GM13976 (cell line): ENCODE measurements at regions not wholly inside any gene's neighbourhood (a gene's known extent, or its start where the extent isn't known, plus 50 kb on each side); places are given as distances from the start of the nearest gene placed in this dataset.
A peak's percentile ranks its signal among the peaks of the same experiment; 100 is the strongest.

Source experiments
- DNase-seq: peaks from one replicate; pipeline ENCODE4 v3.0.0; 2012; ENCODE audit warnings: low spot score
- in situ Hi-C: fragments of 300-500 bp; cut with MboI; formaldehyde crosslinking; loops from one replicate; pipeline ENCODE4 v1.12.0; 2022; ENCODE audit warnings: low sequenced_read_pairs, mixed read lengths, inconsistent platforms; ENCODE audit not compliant: unreplicated experiment
- TF ChIP-seq, protein P1 (sequence below): IDR thresholded peaks from 2 replicates; pipeline ENCODE4 v1.5.1; 2012; ENCODE audit warnings: borderline replicate concordance, mild to moderate bottlenecking; ENCODE audit not compliant: insufficient read depth; ENCODE audit errors: extremely low read depth, missing control alignments, control extremely low read depth

GRCh38 chr9:82126256-82126655 is 137.7 kb downstream of the SPATA31D1 start:
- in situ Hi-C loops: no loop called here
- TF ChIP-seq, protein P1, sequence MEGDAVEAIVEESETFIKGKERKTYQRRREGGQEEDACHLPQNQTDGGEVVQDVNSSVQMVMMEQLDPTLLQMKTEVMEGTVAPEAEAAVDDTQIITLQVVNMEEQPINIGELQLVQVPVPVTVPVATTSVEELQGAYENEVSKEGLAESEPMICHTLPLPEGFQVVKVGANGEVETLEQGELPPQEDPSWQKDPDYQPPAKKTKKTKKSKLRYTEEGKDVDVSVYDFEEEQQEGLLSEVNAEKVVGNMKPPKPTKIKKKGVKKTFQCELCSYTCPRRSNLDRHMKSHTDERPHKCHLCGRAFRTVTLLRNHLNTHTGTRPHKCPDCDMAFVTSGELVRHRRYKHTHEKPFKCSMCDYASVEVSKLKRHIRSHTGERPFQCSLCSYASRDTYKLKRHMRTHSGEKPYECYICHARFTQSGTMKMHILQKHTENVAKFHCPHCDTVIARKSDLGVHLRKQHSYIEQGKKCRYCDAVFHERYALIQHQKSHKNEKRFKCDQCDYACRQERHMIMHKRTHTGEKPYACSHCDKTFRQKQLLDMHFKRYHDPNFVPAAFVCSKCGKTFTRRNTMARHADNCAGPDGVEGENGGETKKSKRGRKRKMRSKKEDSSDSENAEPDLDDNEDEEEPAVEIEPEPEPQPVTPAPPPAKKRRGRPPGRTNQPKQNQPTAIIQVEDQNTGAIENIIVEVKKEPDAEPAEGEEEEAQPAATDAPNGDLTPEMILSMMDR: no peak
- DNase-seq: no peak

GRCh38 chr9:82127465-82127864 is 138.9 kb downstream of the SPATA31D1 start:
- in situ Hi-C loops: no loop called here
- no peak for DNase-seq
- TF ChIP-seq, protein P1: no peak

- DNase-seq: peak; percentile 46
- TF ChIP-seq, protein P1: no peak
- in situ Hi-C loops: no loop called here
These were observed 139.6 kb downstream of the SPATA31D1 start for GRCh38 chr9:82128011-82128696.

GRCh38 chr9:82129708-82130107 is 141.1 kb downstream of the SPATA31D1 start:
- in situ Hi-C loops: no loop called here
- no peak for DNase-seq
- TF ChIP-seq, protein P1: no peak

DNA sequence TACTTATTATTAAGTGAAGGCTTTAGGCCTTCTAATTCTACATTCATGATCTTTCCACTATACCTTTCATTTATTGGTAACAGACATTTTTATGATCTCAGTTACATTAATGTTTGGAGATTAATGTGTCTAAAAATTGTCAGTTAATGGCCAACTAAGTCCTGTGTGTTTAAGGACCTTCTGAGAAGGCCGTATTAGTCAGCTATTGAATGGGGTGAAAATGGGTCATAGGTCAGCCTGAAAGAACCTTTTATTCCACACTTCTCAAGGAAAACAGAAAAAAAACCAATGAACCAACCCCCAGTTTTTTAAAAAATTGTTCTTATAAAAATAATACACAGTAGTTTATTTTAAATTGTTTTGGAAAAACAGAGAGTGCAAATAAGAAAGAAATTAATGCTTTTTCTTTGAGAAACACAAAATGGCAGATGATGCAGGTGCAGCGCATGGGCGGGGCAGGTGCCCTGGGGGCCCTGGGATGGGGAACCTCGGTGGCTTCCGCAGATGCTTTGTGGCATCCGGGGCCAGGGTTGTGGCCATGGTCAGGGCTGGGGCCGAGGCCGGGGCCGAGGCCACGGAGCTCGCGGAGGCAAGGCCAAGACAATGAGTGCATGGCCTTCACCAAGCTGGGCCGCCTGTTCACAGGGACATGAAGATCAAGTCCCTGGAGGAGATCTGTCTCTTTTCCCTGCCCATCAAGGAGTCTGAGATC is 141.9 kb downstream of the SPATA31D1 start:
- DNase-seq: no peak
- in situ Hi-C loops: no loop called here
- TF ChIP-seq, protein P1: no peak

GRCh38 chr9:82131072-82131471 is 142.5 kb downstream of the SPATA31D1 start:
- TF ChIP-seq, protein P1: no peak
- no peak for DNase-seq
- in situ Hi-C loops: no loop called here

GRCh38 chr9:82132024-82132423 is 143.5 kb downstream of the SPATA31D1 start:
- no peak for DNase-seq
- in situ Hi-C loops: no loop called here
- TF ChIP-seq, protein P1: no peak
